ENCODE measurements at regions not wholly inside any gene's neighbourhood (a gene's known extent, or its start where the extent isn't known, plus 50 kb on each side); places are given as distances from the start of the nearest gene placed in this dataset.

GRCh38 chr7:117929237-117929636 is 56.0 kb upstream of the CTTNBP2 start:
- no peak for DNase-seq

- no peak for DNase-seq
Measured at GRCh38 chr7:117931314-117931713, 58.1 kb upstream of the CTTNBP2 start.

- DNase-seq, result no peak
Measured at GRCh38 chr7:117937049-117937752, 64.0 kb upstream of the CTTNBP2 start.

GRCh38 chr7:117937753-117938483 is 64.7 kb upstream of the CTTNBP2 start:
- no peak for DNase-seq

GRCh38 chr7:117941138-117941810 is 68.0 kb upstream of the CTTNBP2 start:
- no peak for DNase-seq

- DNase-seq, result no peak
Measured at GRCh38 chr7:117942780-117943179, 69.5 kb upstream of the CTTNBP2 start.

- DNase-seq, result no peak
Measured at GRCh38 chr7:117944886-117945285, 71.6 kb upstream of the CTTNBP2 start.

- DNase-seq, result no peak
Measured at GRCh38 chr7:117946151-117946633, 73.0 kb upstream of the CTTNBP2 start.

GRCh38 chr7:117949232-117949631 is 76.0 kb upstream of the CTTNBP2 start:
- no peak for DNase-seq

- no peak for DNase-seq
Measured at GRCh38 chr7:117950601-117951260, 77.5 kb upstream of the CTTNBP2 start.

- DNase-seq, result no peak
Measured at GRCh38 chr7:117951285-117951684, 78.0 kb upstream of the CTTNBP2 start.

- no peak for DNase-seq
Measured at GRCh38 chr7:117951691-117952280, 78.5 kb upstream of the CTTNBP2 start.

GRCh38 chr7:117955046-117955445 is 81.8 kb upstream of the CTTNBP2 start:
- no peak for DNase-seq

GRCh38 chr7:117960351-117960750 is 87.1 kb upstream of the CTTNBP2 start:
- DNase-seq, result no peak

GRCh38 chr7:117961235-117961634 is 88.0 kb upstream of the CTTNBP2 start:
- DNase-seq, result no peak

- no peak for DNase-seq
Measured at GRCh38 chr7:117962366-117962994, 89.2 kb upstream of the CTTNBP2 start.

GRCh38 chr7:117963264-117964197 is 90.3 kb upstream of the CTTNBP2 start:
- DNase-seq, result no peak

- DNase-seq, result no peak
Measured at GRCh38 chr7:117970801-117971200, 97.6 kb upstream of the CTTNBP2 start.

GRCh38 chr7:117971556-117972244 is 98.5 kb upstream of the CTTNBP2 start:
- no peak for DNase-seq

GRCh38 chr7:117972606-117973005 is 99.4 kb upstream of the CTTNBP2 start:
- DNase-seq, result no peak

- DNase-seq, result no peak
Measured at GRCh38 chr7:117973975-117974374, 100.7 kb upstream of the CTTNBP2 start.
